ENCODE measurements at regions not wholly inside any gene's neighbourhood (a gene's known extent, or its start where the extent isn't known, plus 50 kb on each side); places are given as distances from the start of the nearest gene placed in this dataset.

DNA sequence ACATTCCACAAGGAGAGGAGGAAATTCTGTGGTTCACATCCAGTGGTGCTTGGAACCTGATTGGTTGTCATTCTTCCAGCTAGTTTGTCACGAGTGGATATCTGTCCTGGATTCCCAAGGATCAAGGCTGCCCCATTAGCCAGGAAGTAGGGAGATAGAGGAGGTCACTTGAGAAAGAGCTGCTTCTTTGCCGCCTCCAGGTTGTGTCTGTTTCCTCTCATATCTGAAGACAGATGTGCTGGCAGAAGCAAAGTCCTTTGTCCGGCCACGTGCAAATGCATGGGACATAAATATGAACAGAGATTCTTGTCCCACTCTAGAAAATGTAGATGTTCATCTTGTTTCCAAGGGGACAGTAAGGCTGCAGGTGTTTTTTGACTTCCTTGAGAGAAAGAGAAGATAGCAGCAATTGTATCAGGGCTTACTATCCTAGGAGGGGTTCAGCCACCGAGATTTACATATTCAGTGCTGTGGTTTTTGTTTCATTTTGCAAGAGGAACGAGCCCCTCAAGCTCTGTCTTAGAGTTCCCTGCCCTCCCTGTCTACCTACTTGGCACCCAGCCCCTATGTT lies 174.4 kb downstream of the RPIA start:
- DNase-seq, result no peak
- TF ChIP-seq, protein P1, sequence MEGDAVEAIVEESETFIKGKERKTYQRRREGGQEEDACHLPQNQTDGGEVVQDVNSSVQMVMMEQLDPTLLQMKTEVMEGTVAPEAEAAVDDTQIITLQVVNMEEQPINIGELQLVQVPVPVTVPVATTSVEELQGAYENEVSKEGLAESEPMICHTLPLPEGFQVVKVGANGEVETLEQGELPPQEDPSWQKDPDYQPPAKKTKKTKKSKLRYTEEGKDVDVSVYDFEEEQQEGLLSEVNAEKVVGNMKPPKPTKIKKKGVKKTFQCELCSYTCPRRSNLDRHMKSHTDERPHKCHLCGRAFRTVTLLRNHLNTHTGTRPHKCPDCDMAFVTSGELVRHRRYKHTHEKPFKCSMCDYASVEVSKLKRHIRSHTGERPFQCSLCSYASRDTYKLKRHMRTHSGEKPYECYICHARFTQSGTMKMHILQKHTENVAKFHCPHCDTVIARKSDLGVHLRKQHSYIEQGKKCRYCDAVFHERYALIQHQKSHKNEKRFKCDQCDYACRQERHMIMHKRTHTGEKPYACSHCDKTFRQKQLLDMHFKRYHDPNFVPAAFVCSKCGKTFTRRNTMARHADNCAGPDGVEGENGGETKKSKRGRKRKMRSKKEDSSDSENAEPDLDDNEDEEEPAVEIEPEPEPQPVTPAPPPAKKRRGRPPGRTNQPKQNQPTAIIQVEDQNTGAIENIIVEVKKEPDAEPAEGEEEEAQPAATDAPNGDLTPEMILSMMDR (IDR thresholded peaks at IDR 0.05), result no peak
- Mint-ChIP-seq H3K4me1 (ENCODE audit: low read depth) (no peaks in the 10 kb centered on the region), H3K9me3 (no peaks in the 10 kb centered on the region), H3K4me3 (no peak overlapping the region), H3K36me3 (ENCODE audit: low read depth) (no peaks in the 10 kb centered on the region), H3K27ac (no peak overlapping the region), H3K27me3 (ENCODE audit: insufficient read depth) (peaks cover 24% of the 10 kb centered on the region)

DNA sequence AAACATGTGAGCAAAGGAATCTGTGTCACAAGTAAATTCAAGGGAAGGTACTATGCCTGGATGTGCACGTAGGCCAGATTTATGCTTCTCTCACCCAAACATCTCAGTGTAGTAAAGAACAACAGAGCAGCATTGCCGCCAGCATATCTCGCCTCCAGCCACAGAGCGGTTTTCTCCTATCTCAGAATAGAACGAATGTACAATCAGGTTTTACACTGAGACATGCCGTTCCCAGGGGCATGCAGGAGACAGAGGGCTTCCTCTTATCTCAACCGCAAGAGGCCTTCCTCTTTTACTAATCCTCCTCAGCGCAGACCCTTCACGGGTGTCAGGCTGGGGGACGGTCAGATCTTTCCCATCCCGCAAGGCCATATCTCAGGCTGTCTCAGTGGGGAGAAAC lies 175.3 kb downstream of the RPIA start:
- TF ChIP-seq, protein P1 (IDR thresholded peaks at IDR 0.05), result no peak
- Mint-ChIP-seq H3K36me3 (ENCODE audit: low read depth) (no peaks in the 10 kb centered on the region), H3K27me3 (ENCODE audit: insufficient read depth) (peaks cover 24% of the 10 kb centered on the region), H3K4me3 (no peak overlapping the region), H3K4me1 (ENCODE audit: low read depth) (no peaks in the 10 kb centered on the region), H3K27ac (no peak overlapping the region), H3K9me3 (no peaks in the 10 kb centered on the region)
- no peak for DNase-seq

DNA sequence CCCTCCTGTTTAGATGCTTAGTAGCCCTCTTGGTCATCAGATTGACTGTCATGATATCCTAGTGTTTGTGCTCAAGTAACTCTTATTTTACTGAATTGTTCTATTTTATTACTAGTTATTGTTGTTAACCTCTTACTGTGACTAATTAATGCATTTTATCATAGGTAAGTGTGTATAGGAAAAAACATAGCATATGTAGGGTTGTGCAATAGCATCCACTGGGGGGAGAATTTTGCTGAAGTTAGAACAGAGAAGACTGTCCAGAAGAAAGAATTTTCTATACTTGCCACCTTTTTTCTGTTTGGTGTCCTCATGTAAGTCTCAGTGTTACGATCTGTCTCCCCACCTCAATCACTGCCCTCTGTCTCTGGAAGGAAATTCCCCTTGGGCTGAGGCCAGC lies 177.4 kb downstream of the RPIA start:
- Mint-ChIP-seq H3K27me3 (ENCODE audit: insufficient read depth) (peaks cover 22% of the 10 kb centered on the region), H3K4me3 (no peak overlapping the region), H3K36me3 (ENCODE audit: low read depth) (no peaks in the 10 kb centered on the region), H3K4me1 (ENCODE audit: low read depth) (no peaks in the 10 kb centered on the region), H3K27ac (no peak overlapping the region), H3K9me3 (no peaks in the 10 kb centered on the region)
- TF ChIP-seq, protein P1 (IDR thresholded peaks at IDR 0.05), result no peak
- DNase-seq, result no peak

DNA sequence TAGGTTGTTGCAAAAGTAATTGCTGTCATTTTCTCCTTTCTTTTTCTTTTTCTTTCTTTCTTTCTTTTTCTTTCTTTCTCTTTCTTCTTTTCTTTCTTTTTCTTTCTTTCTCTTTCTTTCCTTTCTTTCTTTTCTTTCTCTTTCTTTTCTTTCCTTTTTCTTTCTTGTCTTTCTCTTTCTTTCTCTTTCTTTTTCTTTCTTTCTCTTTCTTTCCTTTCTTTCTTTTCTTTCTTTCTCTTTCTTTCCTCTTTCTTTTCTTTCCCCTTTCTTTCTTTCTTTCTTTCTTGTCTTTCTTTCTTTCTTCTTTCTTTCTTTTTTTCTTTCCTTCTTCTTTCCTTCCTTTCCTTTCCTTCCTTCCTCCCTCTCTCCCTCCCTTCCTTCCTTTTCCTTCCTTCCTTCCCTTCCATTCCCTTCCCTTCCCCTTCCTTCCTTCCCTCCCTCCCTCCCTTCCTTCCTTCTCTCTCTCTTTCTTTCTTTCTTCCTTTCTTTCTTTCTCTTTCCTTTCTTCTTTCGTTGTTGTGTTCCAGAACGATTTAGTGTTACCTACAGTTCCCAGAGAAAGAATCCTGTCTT lies 178.9 kb downstream of the RPIA start:
- Mint-ChIP-seq H3K4me1 (ENCODE audit: low read depth) (no peaks in the 10 kb centered on the region), H3K27me3 (ENCODE audit: insufficient read depth) (peaks cover 21% of the 10 kb centered on the region), H3K27ac (no peak overlapping the region), H3K36me3 (ENCODE audit: low read depth) (no peaks in the 10 kb centered on the region), H3K4me3 (no peak overlapping the region), H3K9me3 (no peaks in the 10 kb centered on the region)
- no peak for DNase-seq
- TF ChIP-seq, protein P1 (IDR thresholded peaks at IDR 0.05), result no peak

DNA sequence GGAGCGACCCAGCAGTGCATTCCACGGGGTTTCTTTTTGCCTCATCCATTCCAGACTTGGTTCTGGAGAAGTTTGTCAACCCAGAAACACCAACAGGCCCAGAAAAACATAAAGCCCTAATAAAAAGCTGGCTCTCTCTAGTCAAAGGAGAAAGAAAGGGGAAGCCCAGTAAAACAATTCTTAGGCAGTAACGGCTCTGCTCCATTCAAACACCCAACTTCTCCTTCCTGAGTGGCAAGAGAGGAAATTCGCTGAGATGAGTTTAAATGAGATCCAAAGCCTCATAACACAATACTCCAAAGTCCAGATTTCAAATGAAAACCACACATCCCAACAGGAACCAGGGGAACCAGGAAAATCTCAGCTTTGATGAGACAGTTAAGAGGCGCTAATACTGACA lies 179.9 kb downstream of the RPIA start:
- DNase-seq, result no peak
- no peaks in the 10 kb centered on the region for H3K4me1 Mint-ChIP-seq (ENCODE audit: low read depth)
- no peak overlapping the region for H3K4me3 Mint-ChIP-seq
- H3K9me3 Mint-ChIP-seq, result no peaks in the 10 kb centered on the region
- TF ChIP-seq, protein P1 (IDR thresholded peaks at IDR 0.05), result no peak
- H3K27me3 Mint-ChIP-seq (ENCODE audit: insufficient read depth), result peaks cover 19% of the 10 kb centered on the region
- H3K27ac Mint-ChIP-seq, result no peak overlapping the region
- no peaks in the 10 kb centered on the region for H3K36me3 Mint-ChIP-seq (ENCODE audit: low read depth)

Measured in HFFc6 (cell line).